Right cardiac atrium (tissue), 5 donors: ENCODE measurements at regions not wholly inside any gene's neighbourhood (a gene's known extent, or its start where the extent isn't known, plus 50 kb on each side); places are given as distances from the start of the nearest gene placed in this dataset.
A peak's percentile ranks its signal among the peaks of the same experiment; 100 is the strongest.

Source experiments
- ATAC-seq, 2 donors: fragments of 200-7000 bp; cut with Tn5 transposase; one replicate each; pipeline versions ENCODE4 v1.8.0 to v1.9.1; 2020; ENCODE audit warnings: moderate library complexity in 2 of 2, mild to moderate bottlenecking in 1 of 2
- DNase-seq, 3 donors: peaks; one replicate each; pipeline ENCODE4 v3.0.0-alpha.2; 2020
- H3K27ac ChIP-seq: one replicate; pipeline ENCODE4 v1.5.1; 2013; ENCODE audit warnings: mild to moderate bottlenecking, low read length, control low read depth, moderate library complexity
- H3K27me3 ChIP-seq: one replicate; pipeline ENCODE4 v1.6.1; 2013; ENCODE audit not compliant: control insufficient read depth, insufficient read depth
- H3K4me1 ChIP-seq: one replicate; pipeline ENCODE4 v1.6.1; 2013; ENCODE audit warnings: low read length; ENCODE audit not compliant: control insufficient read depth, insufficient read depth
- H3K4me3 ChIP-seq: one replicate; pipeline ENCODE4 v1.5.1; 2013; ENCODE audit warnings: low read length, control low read depth
- H3K9me3 ChIP-seq: one replicate; pipeline ENCODE4 v1.6.1; 2013; ENCODE audit warnings: low read length; ENCODE audit not compliant: control insufficient read depth
- WGBS: extraction: QIAGEN DNeasy Blood & Tissue Kit; methylation state at CpG from one replicate; pipeline ENCODE4 v1.1.7; 2013; 5-methylcytosine and 5-hydroxymethylcytosine counted together
- intact Hi-C, 4 donors: fragments of 100-400 bp; cut with DNase I; formaldehyde crosslinking; loops; one replicate each; pipeline versions ENCODE4 v1.11.0 to v1.14.0; 2022 to 2023
- donor health status: healthy with polysubstance abuse.
- donor health status: DM: no; HTN: yes; CAD: no.
- donor health status: DM: no; HTN: no; CAD: no.
- donor health status: DM: no; HTN: yes; CAD: no; lungs with severe emphysema.
- donor health status: DM: yes; HTN: yes; CAD: no.

DNA sequence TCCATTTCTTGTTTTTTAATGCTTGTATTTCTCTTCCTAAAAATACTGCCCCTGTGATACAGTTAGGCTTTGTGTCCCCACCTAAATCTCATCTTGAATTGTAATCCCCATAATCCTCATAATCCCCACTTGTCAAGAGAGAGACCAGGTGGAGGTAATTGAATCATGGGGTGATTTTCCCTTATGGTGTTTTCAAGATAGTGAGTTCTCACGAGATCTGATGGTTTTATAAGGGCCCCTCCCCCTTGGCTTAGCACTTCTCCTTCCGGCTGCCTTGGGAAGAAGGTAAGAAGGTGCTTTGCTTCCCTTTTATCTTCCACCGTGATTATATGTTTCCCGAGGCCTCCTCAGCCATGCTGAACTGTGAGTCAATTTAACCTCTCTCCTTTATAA is 227.4 kb downstream of the MAN2A1 start:
- WGBS = 71% methylated on average over 4 of the region's 4 CpGs
- intact Hi-C loops = no loop called here
- H3K27ac ChIP-seq = no peak overlapping the region

DNA sequence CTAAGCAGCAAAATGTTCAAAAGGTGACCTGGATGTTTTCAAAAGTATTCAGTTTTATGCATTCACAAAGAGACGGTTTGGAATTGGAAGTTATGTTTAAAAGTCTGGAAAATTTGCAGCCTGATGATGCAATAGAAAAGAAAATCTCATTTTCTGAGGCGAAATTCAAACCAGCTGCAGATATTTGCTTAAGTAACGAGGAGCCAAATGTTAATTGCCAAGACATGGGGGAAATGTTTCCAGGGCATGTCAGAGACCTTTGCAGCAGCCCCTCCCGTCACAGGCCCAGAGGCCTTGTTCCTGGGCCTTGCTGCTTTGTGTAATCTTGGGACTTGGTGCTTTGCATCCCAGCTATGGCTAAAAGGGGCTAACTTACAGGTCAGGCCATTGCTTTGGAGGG is 228.2 kb downstream of the MAN2A1 start:
- DNase-seq (no peak), ATAC-seq (no peak)
- no peaks in the 10 kb centered on the region for H3K4me1 ChIP-seq
- WGBS = 65% methylated on average over 4 of the region's 4 CpGs
- H3K4me3 ChIP-seq = no peak overlapping the region
- H3K9me3 ChIP-seq = no peaks in the 10 kb centered on the region
- H3K27ac ChIP-seq = no peak overlapping the region
- intact Hi-C loops = no loop called here
- H3K27me3 ChIP-seq = no peaks in the 10 kb centered on the region

More for the DNA sequence above, 227.4 kb downstream of the MAN2A1 start:
- H3K9me3 ChIP-seq = no peaks in the 10 kb centered on the region
- H3K4me3 ChIP-seq = no peak overlapping the region
- no peaks in the 10 kb centered on the region for H3K4me1 ChIP-seq
- ATAC-seq (no peak), DNase-seq (no peak)
- H3K27me3 ChIP-seq = no peaks in the 10 kb centered on the region

DNA sequence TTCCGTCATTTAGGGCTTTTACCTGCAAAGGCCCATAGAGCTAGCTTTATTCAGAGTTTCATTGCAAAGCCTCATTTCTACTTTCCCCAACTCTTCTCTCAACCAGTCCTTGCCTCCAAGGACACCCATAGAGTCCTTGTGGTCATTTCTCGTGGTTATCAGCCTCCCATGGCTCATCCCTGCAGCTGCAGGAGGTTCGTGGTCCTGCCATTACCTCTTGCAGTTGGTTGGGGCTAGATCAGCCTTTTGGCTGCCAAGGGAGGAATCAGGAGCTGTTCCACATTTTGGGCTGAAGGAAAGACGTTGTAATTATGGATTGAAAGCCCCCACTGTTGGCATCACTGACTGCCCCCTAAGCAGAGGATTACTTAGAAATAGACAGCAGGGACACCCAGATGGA is 231.0 kb downstream of the MAN2A1 start:
- WGBS = 84% methylated on average over 4 of the region's 4 CpGs
- no peaks in the 10 kb centered on the region for H3K4me1 ChIP-seq
- H3K27ac ChIP-seq = no peak overlapping the region
- H3K27me3 ChIP-seq = no peaks in the 10 kb centered on the region
- H3K4me3 ChIP-seq = no peak overlapping the region
- DNase-seq = no peak
- H3K9me3 ChIP-seq = no peaks in the 10 kb centered on the region
- intact Hi-C loops = no loop called here
- no peak for ATAC-seq

DNA sequence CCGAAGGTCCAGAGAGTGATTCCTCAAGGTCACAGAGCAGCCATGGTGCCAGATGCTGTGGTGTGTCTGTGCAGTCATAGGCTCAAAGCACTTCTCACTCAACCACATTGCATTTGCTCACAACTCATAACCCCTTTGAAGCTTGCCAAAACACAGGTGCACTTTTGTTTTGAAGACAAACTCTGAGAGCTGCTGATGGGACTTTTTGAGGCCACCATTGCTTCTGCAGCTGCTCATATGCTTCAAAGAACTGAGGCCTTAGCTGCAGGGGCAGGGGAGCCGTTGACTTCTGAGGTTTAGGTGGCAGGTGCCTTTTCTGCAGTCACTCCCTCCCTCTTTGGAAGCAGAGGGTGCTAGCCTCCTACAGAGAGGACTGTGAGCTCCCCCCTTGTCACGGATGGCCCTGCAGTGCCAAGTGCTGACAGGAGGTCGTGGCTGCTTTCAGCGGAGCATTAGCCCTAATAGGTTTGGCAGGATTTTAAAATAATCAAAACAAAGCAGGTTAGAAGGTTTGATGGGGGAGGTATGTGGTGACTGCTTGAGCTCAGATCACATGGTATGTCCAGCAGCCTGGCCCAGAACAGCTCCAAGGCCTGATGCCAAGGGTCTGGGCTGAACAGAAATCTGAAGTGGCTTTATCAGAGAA is 232.1 kb downstream of the MAN2A1 start:
- 40% methylated on average over 5 of the region's 5 CpGs for WGBS
- Histone ChIP-seq H3K4me1 (no peaks in the 10 kb centered on the region), H3K9me3 (no peaks in the 10 kb centered on the region), H3K4me3 (no peak overlapping the region), H3K27me3 (no peaks in the 10 kb centered on the region), H3K27ac (no peak overlapping the region)
- intact Hi-C loops = no loop called here
- ATAC-seq = peak; percentile 86 to 96
- peak; percentile 23 to 70 (median 68) for DNase-seq

DNA sequence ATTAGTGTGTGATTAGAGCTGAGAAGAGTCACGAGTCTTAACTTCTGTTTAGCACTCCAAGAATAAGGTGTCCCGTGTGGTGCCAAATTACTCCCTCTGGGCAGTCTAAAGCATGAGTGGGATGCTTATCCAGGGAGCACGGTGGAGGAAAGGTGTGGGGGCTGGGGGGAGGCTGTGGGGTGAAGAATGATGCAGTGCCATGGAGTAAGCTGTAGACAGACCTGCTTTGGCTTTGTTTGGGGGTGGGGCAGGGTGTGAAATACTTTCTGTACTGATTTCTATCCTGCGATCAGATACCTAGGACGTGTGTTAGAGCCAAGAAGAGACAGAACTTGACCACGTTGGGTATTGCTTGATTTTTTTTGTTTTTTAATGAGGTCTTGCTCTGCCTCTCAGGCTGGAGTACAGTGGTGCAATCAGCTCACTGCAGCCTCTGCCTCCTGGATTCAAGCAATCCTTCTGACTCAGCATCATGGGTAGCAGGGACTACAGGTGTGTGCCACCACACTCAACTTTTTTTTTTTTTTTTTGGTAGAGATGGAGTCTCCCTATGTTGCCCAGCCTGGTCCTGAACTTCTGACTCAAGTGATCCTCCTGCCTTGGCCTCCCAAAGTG is 232.8 kb downstream of the MAN2A1 start:
- Histone ChIP-seq H3K9me3 (no peaks in the 10 kb centered on the region), H3K27ac (no peak overlapping the region), H3K4me3 (no peak overlapping the region), H3K27me3 (no peaks in the 10 kb centered on the region), H3K4me1 (no peaks in the 10 kb centered on the region)
- ATAC-seq (no peak), DNase-seq (no peak)
- 30% methylated on average over 6 of the region's 6 CpGs for WGBS
- intact Hi-C loops = no loop called here

DNA sequence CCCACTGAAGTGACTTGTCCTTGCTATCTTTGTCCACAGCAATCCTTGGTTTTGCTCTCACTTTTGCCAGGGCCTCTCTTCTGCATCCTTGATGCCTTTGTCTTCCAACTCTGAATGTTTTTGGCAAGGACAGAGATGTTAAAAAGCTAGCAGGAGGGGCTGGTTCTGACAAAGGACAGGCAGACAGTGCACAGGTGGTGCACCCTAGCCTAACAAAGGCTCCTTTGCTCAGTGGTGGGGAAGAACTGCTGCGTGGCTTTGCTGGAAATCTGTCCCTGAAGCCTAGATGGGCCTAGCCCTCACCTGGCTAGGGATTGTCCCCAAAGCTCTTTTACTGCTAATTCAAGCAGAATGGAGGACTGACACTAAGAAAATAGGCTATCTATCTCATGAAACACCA is 233.5 kb downstream of the MAN2A1 start:
- Histone ChIP-seq H3K4me1 (no peaks in the 10 kb centered on the region), H3K27me3 (no peaks in the 10 kb centered on the region), H3K9me3 (no peaks in the 10 kb centered on the region), H3K27ac (no peak overlapping the region), H3K4me3 (no peak overlapping the region)
- intact Hi-C loops = no loop called here
- 93% methylated on average over 1 of the region's 1 CpG for WGBS
- ATAC-seq = no peak
- DNase-seq = no peak

DNA sequence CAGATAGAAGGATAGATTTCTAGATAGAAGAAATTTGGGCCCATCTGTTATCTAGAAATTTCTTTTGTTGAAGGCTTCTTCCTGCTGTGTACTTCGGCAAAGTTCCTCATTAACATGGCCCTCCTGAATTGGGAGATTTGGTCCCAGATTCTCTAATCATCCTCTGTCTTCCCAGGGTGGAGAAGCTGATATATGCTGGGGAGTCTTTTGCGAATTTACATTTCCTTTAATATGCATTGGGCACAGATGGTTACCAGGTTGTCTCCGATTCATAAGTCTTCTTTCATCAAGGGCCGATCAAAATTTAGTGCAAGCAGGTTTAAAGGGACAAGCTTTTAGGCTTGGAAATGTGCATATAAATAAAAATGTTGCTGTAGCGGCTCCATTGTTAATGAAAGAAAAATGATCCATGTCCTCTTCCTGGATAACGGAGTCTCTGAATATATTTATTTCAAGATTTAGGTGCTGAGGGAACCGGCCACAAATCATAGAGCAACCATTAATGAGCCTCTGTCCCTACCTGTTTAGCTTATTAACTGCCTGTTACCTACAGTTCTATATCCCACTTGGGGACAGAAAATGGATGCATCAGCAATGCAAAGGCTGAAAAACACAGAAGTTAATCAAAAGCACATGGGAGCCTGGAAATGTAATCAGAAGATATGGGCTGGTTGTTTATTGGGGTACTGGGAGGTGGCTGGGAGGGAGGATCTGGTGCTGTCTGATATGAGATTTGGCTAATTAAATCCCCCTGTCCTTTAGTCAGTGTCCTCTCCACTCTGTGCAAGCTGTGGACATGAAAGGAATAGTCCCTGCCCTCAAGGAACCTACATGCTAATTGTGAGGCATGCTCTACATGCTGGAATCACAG is 234.7 kb downstream of the MAN2A1 start:
- DNase-seq (no peak), ATAC-seq (no peak)
- Histone ChIP-seq H3K4me3 (no peak overlapping the region), H3K9me3 (no peaks in the 10 kb centered on the region), H3K27ac (no peak overlapping the region), H3K27me3 (no peaks in the 10 kb centered on the region), H3K4me1 (no peaks in the 10 kb centered on the region)
- intact Hi-C loops = no loop called here
- 91% methylated on average over 7 of the region's 7 CpGs for WGBS

DNA sequence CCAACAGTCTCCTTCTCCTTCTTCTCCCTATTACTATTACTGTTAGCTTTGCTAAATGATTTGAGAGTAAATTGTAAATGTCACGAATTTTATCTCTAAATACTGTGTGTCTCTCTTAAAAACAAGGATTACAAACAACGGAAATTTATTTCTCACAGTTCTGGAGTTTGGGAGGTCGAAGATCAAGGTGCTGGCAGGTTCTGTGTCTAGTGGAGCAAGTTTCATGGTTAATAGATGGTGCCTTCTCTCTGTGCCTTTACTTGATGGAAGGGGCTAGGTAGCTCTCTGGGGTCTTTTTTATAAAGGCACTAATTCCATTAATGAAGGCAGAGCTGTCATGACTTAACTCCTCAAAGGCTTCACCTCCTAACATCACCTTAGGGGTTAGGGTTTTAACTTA is 237.9 kb downstream of the MAN2A1 start:
- ATAC-seq (no peak), DNase-seq (no peak)
- H3K27ac ChIP-seq = no peak overlapping the region
- no peak overlapping the region for H3K4me3 ChIP-seq
- 81% methylated on average over 3 of the region's 3 CpGs for WGBS
- H3K9me3 ChIP-seq = no peaks in the 10 kb centered on the region
- intact Hi-C loops = no loop called here
- H3K4me1 ChIP-seq = no peaks in the 10 kb centered on the region
- no peaks in the 10 kb centered on the region for H3K27me3 ChIP-seq

DNA sequence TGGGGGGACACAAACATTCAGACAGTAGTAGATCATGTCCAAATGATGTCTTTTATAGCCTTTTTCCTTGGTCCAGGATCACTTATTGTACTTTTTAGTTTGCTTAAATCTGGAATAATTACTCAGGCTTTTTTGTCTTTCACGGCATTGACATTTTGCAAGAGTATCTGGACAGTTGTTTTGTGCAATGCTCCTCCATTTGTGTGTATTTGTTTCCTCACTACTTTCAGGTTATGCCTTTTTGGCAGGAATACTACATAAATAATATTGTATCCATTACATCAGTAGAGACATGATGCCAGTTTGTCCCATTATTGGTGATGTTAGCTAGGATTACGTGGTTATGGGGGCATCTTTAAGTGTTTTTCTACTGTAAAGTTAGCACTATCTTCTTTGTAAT is 238.3 kb downstream of the MAN2A1 start:
- no peaks in the 10 kb centered on the region for H3K9me3 ChIP-seq
- WGBS = 91% methylated on average over 2 of the region's 2 CpGs
- H3K4me3 ChIP-seq = no peak overlapping the region
- DNase-seq (no peak), ATAC-seq (no peak)
- intact Hi-C loops = no loop called here
- H3K4me1 ChIP-seq = no peaks in the 10 kb centered on the region
- no peaks in the 10 kb centered on the region for H3K27me3 ChIP-seq
- H3K27ac ChIP-seq = no peak overlapping the region

DNA sequence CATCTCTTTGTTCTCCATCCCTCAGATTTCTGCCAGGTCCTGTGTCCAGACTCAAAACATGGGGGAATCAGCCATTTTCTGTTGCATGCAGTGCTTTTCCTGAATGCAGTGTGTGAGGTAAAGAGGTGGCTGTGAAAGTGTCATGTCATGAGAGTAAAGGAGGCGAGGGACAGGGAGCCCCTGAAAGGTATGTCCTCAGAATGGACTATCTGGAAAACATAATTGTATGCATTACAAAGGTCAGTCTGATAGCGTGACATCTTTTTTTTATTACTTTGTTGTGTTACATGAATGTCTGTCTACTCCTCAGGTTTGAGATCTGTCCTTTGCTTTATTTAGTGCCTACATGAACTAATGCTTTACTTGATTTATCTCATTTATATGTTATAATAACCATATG is 239.1 kb downstream of the MAN2A1 start:
- Histone ChIP-seq H3K4me1 (no peaks in the 10 kb centered on the region), H3K27ac (no peak overlapping the region), H3K9me3 (no peaks in the 10 kb centered on the region), H3K27me3 (no peaks in the 10 kb centered on the region), H3K4me3 (no peak overlapping the region)
- DNase-seq (no peak), ATAC-seq (no peak)
- intact Hi-C loops = no loop called here
- 95% methylated on average over 2 of the region's 2 CpGs for WGBS

DNA sequence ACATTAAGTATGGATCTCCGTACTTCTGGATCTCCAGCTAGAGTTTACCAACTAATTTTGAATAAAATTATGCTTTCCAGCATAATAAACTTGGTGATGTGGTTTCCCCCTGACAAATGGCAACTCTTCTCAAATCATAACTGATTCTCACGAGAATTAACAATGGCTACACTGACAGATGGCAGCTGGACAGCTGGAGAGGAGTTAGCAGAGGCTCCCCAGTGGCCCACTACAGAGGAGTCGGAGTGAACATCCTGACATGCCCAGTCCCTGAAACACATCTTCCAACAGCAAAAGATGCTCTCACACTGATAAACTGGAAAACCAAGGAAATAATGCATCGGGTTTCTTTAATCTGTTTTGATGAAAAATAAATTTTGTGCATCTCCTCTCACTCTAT is 239.6 kb downstream of the MAN2A1 start:
- Histone ChIP-seq H3K27ac (no peak overlapping the region), H3K4me1 (no peaks in the 10 kb centered on the region), H3K4me3 (no peak overlapping the region), H3K9me3 (no peaks in the 10 kb centered on the region), H3K27me3 (no peaks in the 10 kb centered on the region)
- 60% methylated on average over 4 of the region's 4 CpGs for WGBS
- intact Hi-C loops = no loop called here
- ATAC-seq = no peak
- no peak for DNase-seq
